Calu3 (cell line): ENCODE measurements at regions not wholly inside any gene's neighbourhood (a gene's known extent, or its start where the extent isn't known, plus 50 kb on each side); places are given as distances from the start of the nearest gene placed in this dataset.

Experiments used
- BruUV-seq: library from RNA; stranded (reverse); fragments of 400-500 nt; replicated peaks from 2 replicates; lab custom pipeline; 2021; lab: Mats Ljungman, UMichigan
- CTCF ChIA-PET: fragments of 300-600 bp; sonication (Branson Sonifier 250); formaldehyde crosslinking; loops from one replicate; lab custom pipeline; 2022; ENCODE audit warnings: antibody characterized with exemption; lab: Charles Lee
- DNase-seq: peaks from one replicate; pipeline ENCODE4 v3.0.0; 2022
- H3K27ac Mint-ChIP-seq: one replicate; pipeline ENCODE4 v1.8.0; 2022; ENCODE audit warnings: mixed read lengths; ENCODE audit not compliant: unreplicated experiment
- H3K27me3 Mint-ChIP-seq: one replicate; pipeline ENCODE4 v1.8.0; 2022; ENCODE audit warnings: mixed read lengths; ENCODE audit not compliant: unreplicated experiment
- H3K36me3 Mint-ChIP-seq: one replicate; pipeline ENCODE4 v1.8.0; 2022; ENCODE audit warnings: mild to moderate bottlenecking, moderate library complexity, mixed read lengths; ENCODE audit not compliant: insufficient read depth, unreplicated experiment
- H3K4me1 Mint-ChIP-seq: one replicate; pipeline ENCODE4 v1.8.0; 2022; ENCODE audit warnings: mild to moderate bottlenecking, low read depth, mixed read lengths; ENCODE audit not compliant: unreplicated experiment
- H3K4me3 Mint-ChIP-seq: one replicate; pipeline ENCODE4 v1.8.0; 2022; ENCODE audit warnings: mild to moderate bottlenecking, low read depth, moderate library complexity, mixed read lengths; ENCODE audit not compliant: unreplicated experiment
- H3K9me3 Mint-ChIP-seq: one replicate; pipeline ENCODE4 v1.8.0; 2022; ENCODE audit warnings: low read depth, mixed read lengths; ENCODE audit not compliant: unreplicated experiment
- CTCF ChIP-seq: fragments of 200-600 bp; IDR thresholded peaks from one replicate; pipeline ENCODE4 v1.8.0; 2022; ENCODE audit warnings: antibody characterized with exemption; ENCODE audit not compliant: unreplicated experiment
- intact Hi-C: fragments of 100-400 bp; cut with micrococcal nuclease; formaldehyde crosslinking; loops from one replicate; pipeline ENCODE4 v1.10.0; 2022; ENCODE audit not compliant: unreplicated experiment

- peaks cover 34% of the 10 kb centered on the region for H3K27me3 Mint-ChIP-seq
- H3K4me3 Mint-ChIP-seq: no peak overlapping the region
- TF ChIP-seq CTCF: no peak
- DNase-seq: no peak
- no peak overlapping the region for H3K27ac Mint-ChIP-seq
- no peaks in the 10 kb centered on the region for H3K4me1 Mint-ChIP-seq
- CTCF ChIA-PET: no interaction called here
- no peaks in the 10 kb centered on the region for H3K36me3 Mint-ChIP-seq
- BruUV-seq: no TSS peak
- H3K9me3 Mint-ChIP-seq: no peaks in the 10 kb centered on the region
- intact Hi-C loops: no loop called here
These were observed 265.8 kb upstream of the PPP2R3A start for GRCh38 chr3:135699741-135700140.

DNA sequence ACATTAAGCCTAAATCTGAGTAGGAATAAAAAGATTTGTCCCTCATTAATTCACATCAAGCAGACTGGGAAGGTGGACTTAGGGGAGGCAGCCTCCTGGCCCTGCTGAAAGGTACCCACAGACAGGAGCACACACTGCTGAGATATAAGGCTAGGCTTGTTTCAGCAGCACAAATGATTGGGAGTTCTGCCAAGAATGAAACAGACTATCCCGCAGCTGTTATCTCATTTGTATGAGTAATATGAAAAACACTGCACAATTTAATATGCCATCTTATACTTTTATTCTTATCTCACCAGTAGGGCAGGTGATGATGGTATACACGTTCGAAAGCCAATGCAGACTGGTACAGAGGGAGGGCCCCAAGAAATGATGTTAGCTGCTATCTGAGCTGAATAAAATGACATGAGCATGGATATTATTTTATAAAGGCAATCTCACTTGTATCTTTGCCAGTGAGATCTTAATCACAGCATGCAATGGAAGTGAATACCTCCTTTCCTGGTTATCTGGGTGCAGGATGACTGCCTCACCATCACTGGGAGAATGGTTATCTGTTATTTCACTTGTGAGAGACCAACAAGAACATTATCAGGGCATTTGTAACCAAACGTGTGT lies 258.7 kb upstream of the PPP2R3A start:
- H3K27ac Mint-ChIP-seq: no peak overlapping the region
- H3K4me1 Mint-ChIP-seq: no peaks in the 10 kb centered on the region
- no peaks in the 10 kb centered on the region for H3K36me3 Mint-ChIP-seq
- TF ChIP-seq CTCF: no peak
- no peak overlapping the region for H3K4me3 Mint-ChIP-seq
- DNase-seq: no peak
- CTCF ChIA-PET: no interaction called here
- intact Hi-C loops: no loop called here
- H3K27me3 Mint-ChIP-seq: peaks cover 41% of the 10 kb centered on the region
- no TSS peak for BruUV-seq
- peaks cover 3% of the 10 kb centered on the region for H3K9me3 Mint-ChIP-seq

DNA sequence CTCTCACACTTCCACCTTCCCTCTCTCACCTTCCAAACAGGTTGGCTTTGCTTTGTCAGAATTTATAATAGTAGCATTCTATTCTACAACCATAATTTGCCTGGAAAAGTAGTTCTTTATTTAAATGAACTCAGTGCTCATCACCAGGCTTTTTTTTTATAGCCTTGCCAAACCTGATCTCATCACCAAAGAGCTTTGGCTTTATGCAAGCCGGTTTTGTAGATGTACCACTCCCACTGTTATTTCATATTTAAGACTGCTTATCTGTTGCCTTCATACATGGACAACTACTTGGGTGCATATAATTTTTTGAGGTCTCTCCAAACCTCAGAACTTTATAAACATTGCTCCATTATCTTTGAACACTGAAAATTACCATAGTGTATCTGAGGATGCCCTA lies 246.1 kb upstream of the PPP2R3A start:
- Mint-ChIP-seq H3K27ac (no peak overlapping the region), H3K27me3 (peaks cover 13% of the 10 kb centered on the region), H3K9me3 (peaks cover 3% of the 10 kb centered on the region), H3K36me3 (no peaks in the 10 kb centered on the region), H3K4me3 (no peak overlapping the region), H3K4me1 (no peaks in the 10 kb centered on the region)
- BruUV-seq: no TSS peak
- no peak for DNase-seq
- CTCF ChIA-PET: interaction anchor here (0.6 kb wide), 1 partner anchor 30 kb away, joined by 3 read pairs; no protein-coding TSS in a partner anchor
- no peak for TF ChIP-seq CTCF
- intact Hi-C loops: no loop called here

DNA sequence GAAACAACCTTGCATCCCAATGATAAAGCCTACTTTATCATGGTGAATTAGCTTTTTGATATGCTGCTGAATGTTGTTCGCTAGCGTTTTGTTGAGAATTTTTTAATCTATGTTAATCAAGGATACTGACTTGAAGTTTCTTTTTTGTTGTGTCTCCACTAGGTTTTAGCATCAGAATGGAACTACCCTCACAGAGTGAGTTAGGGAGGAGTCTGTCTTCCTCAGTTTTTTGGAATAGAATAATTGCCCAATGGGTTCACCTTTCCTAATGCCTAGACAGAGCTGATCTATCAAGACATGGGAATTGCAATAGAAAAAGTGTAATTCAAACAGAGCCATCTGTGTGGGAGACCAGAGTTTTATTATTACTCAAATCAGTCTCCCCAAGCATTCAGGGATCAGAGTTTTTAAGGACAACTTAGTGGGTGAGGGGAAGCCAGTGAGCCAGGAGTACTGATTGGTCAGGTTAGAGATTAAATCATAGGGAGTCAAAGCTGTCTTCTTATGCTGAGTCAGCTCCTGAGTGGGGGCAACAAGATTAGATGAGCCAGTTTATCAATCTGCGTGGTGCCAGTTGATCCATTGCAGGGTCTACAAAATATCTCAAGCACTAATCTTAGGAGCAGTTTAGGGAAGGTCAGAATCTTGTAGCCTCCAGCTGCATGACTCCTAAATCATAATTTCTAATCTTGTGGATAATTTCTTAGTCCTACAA lies 237.4 kb upstream of the PPP2R3A start:
- DNase-seq: no peak
- Mint-ChIP-seq H3K4me1 (no peaks in the 10 kb centered on the region), H3K36me3 (no peaks in the 10 kb centered on the region), H3K27ac (no peak overlapping the region), H3K27me3 (peaks cover 33% of the 10 kb centered on the region), H3K4me3 (no peak overlapping the region), H3K9me3 (peaks cover 14% of the 10 kb centered on the region)
- BruUV-seq: no TSS peak
- intact Hi-C loops: no loop called here
- no peak for TF ChIP-seq CTCF
- CTCF ChIA-PET: interaction anchor here (0.6 kb wide), 1 partner anchor 935 kb away, joined by 3 read pairs; no protein-coding TSS in a partner anchor
